ENCODE measurements at regions not wholly inside any gene's neighbourhood (a gene's known extent, or its start where the extent isn't known, plus 50 kb on each side); places are given as distances from the start of the nearest gene placed in this dataset.

DNA sequence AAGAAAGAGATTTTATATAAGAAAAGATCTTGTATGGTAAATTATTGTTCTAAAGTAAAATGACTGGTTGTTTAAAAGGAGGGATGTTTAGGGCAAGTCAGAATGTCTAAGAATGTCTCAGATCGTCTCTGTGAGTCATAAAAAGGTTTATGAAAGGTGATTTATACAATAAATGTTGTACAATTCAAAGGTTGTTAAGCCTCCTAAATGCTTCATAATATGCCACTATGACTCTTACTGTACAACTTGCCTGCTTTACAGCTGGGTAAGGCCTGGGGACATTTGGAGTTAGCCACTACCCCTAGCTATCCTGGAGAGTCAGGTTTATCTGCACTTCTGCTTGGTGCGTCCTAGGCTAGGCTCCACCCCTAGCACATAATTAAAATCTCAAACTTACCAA, 927.4 kb downstream of the FSCB start:
- intact Hi-C loops (cut with micrococcal nuclease): no loop called here
- H3K27me3 Mint-ChIP-seq: no peaks in the 10 kb centered on the region
- no CpG with 5 or more reads among the region's 2 CpGs for WGBS (ENCODE audit: insufficient coverage)

DNA sequence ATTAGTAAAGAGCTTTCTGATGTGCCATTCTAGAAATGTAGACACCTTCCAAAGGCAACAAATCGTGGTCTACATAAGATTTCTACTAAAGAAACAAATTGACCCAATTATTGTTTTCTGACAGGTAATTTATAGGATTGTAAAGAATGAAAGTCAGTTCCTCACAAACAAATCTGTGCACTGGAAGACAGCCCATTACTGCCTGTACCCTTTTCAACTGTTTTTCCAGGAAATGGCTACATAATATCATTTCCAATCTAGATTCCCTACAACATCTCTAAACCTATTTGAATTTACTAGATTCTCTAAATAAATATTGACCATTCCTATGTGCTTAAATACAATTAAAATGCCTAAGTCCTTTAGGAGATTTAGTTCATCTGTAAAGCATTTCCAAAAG, 939.1 kb downstream of the FSCB start:
- Histone ChIP-seq H3K27ac (ENCODE audit: low read length in 2 of 2) (no peak overlapping the region), H3K4me1 (ENCODE audit: control insufficient read depth in 2 of 2, insufficient read depth in 2 of 2, low read length in 2 of 2) (no peaks in the 10 kb centered on the region), H3K4me2 (replicated peaks; ENCODE audit: low read depth, low read length, poor library complexity, severe bottlenecking) (no peak overlapping the region), H3K79me2 (ENCODE audit: control insufficient read depth, insufficient read depth, low read length) (no peaks in the 10 kb centered on the region), H3K27me3 (replicated peaks in 1 of 4; ENCODE audit: control extremely low read depth in 1 of 4, control insufficient read depth in 3 of 4, insufficient read depth in 4 of 4, low read length in 3 of 4) (no peaks in the 10 kb centered on the region), H3K9ac (ENCODE audit: low read length) (no peak overlapping the region), H2AFZ (ENCODE audit: insufficient read depth, low read depth, low read length, poor library complexity, severe bottlenecking) (no peak overlapping the region), H3K36me3 (replicated peaks in 1 of 2; ENCODE audit: control extremely low read depth in 1 of 2, control insufficient read depth in 1 of 2, extremely low read depth in 1 of 2, insufficient read depth in 2 of 2, low read length in 1 of 2) (no peaks in the 10 kb centered on the region), H3K9me3 (ENCODE audit: control extremely low read depth in 1 of 3, control insufficient read depth in 2 of 3, insufficient read depth in 1 of 3, low read length in 2 of 3) (peaks cover 0 to 2% (median 0%) of the 10 kb centered on the region in 3 donors), H4K20me1 (ENCODE audit: control insufficient read depth, insufficient read depth, low read length, poor library complexity, severe bottlenecking) (no peaks in the 10 kb centered on the region), H3K4me3 (ENCODE audit: control extremely low read depth in 1 of 5, extremely low read depth in 1 of 5, insufficient read depth in 1 of 5, low read depth in 2 of 5, low read length in 4 of 5) (no peak overlapping the region)
- intact Hi-C loops (cut with micrococcal nuclease): no loop called here
- no peak for DNase-seq
- Mint-ChIP-seq H3K4me1 (no peaks in the 10 kb centered on the region), H3K9me3 (ENCODE audit: insufficient read depth) (no peaks in the 10 kb centered on the region), H3K27ac (no peak overlapping the region), H3K4me3 (no peak overlapping the region), H3K27me3 (no peaks in the 10 kb centered on the region)
- no peak for ATAC-seq (ENCODE audit: low read depth)
- CTCF ChIA-PET: no interaction called here
- POLR2A ChIA-PET: no interaction called here
- WGBS (ENCODE audit: insufficient coverage): no CpG with 5 or more reads among the region's 1 CpG
- no peak for TF ChIP-seq EZH2 (IDR thresholded peaks at IDR 0.05; ENCODE audit: borderline replicate concordance, insufficient read depth, low read depth, low read length, poor library complexity, severe bottlenecking)
- TF ChIP-seq, protein P1, sequence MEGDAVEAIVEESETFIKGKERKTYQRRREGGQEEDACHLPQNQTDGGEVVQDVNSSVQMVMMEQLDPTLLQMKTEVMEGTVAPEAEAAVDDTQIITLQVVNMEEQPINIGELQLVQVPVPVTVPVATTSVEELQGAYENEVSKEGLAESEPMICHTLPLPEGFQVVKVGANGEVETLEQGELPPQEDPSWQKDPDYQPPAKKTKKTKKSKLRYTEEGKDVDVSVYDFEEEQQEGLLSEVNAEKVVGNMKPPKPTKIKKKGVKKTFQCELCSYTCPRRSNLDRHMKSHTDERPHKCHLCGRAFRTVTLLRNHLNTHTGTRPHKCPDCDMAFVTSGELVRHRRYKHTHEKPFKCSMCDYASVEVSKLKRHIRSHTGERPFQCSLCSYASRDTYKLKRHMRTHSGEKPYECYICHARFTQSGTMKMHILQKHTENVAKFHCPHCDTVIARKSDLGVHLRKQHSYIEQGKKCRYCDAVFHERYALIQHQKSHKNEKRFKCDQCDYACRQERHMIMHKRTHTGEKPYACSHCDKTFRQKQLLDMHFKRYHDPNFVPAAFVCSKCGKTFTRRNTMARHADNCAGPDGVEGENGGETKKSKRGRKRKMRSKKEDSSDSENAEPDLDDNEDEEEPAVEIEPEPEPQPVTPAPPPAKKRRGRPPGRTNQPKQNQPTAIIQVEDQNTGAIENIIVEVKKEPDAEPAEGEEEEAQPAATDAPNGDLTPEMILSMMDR (IDR thresholded peaks at IDR 0.05): no peak

More for the DNA sequence above, 927.4 kb downstream of the FSCB start:
- Histone ChIP-seq H3K27me3 (replicated peaks in 1 of 4; ENCODE audit: control extremely low read depth in 1 of 4, control insufficient read depth in 3 of 4, insufficient read depth in 4 of 4, low read length in 3 of 4) (no peaks in the 10 kb centered on the region), H3K4me2 (replicated peaks; ENCODE audit: low read depth, low read length, poor library complexity, severe bottlenecking) (no peak overlapping the region), H3K9me3 (ENCODE audit: control extremely low read depth in 1 of 3, control insufficient read depth in 2 of 3, insufficient read depth in 1 of 3, low read length in 2 of 3) (peaks cover 3 to 6% (median 3%) of the 10 kb centered on the region in 3 donors), H3K4me1 (ENCODE audit: control insufficient read depth in 2 of 2, insufficient read depth in 2 of 2, low read length in 2 of 2) (no peaks in the 10 kb centered on the region), H4K20me1 (ENCODE audit: control insufficient read depth, insufficient read depth, low read length, poor library complexity, severe bottlenecking) (no peaks in the 10 kb centered on the region), H3K4me3 (ENCODE audit: control extremely low read depth in 1 of 5, extremely low read depth in 1 of 5, insufficient read depth in 1 of 5, low read depth in 2 of 5, low read length in 4 of 5) (no peak overlapping the region), H2AFZ (ENCODE audit: insufficient read depth, low read depth, low read length, poor library complexity, severe bottlenecking) (no peak overlapping the region), H3K9ac (ENCODE audit: low read length) (no peak overlapping the region), H3K27ac (ENCODE audit: low read length in 2 of 2) (no peak overlapping the region), H3K79me2 (ENCODE audit: control insufficient read depth, insufficient read depth, low read length) (no peaks in the 10 kb centered on the region), H3K36me3 (replicated peaks in 1 of 2; ENCODE audit: control extremely low read depth in 1 of 2, control insufficient read depth in 1 of 2, extremely low read depth in 1 of 2, insufficient read depth in 2 of 2, low read length in 1 of 2) (no peaks in the 10 kb centered on the region)
- no peak overlapping the region for H3K4me3 Mint-ChIP-seq
- CTCF ChIA-PET: no interaction called here
- H3K9me3 Mint-ChIP-seq (ENCODE audit: insufficient read depth): no peaks in the 10 kb centered on the region
- TF ChIP-seq, protein P1 (IDR thresholded peaks at IDR 0.05): no peak
- TF ChIP-seq EZH2 (IDR thresholded peaks at IDR 0.05; ENCODE audit: borderline replicate concordance, insufficient read depth, low read depth, low read length, poor library complexity, severe bottlenecking): no peak
- H3K4me1 Mint-ChIP-seq: no peaks in the 10 kb centered on the region
- POLR2A ChIA-PET: no interaction called here
- no peak for ATAC-seq (ENCODE audit: low read depth)
- no peak for DNase-seq
- no peak overlapping the region for H3K27ac Mint-ChIP-seq

Data from B cell (primary cell).